SKM-1 treated with dmso at 0.1 percent for 144 hours (cell line): ENCODE measurements at regions not wholly inside any gene's neighbourhood (a gene's known extent, or its start where the extent isn't known, plus 50 kb on each side); places are given as distances from the start of the nearest gene placed in this dataset.
A peak's percentile ranks its signal among the peaks of the same experiment; 100 is the strongest.

Experiments used
- DNase-seq: peaks from one replicate; lab custom pipeline; 2025; ENCODE audit not compliant: unreplicated experiment; lab: John Stamatoyannopoulos, UW

DNA sequence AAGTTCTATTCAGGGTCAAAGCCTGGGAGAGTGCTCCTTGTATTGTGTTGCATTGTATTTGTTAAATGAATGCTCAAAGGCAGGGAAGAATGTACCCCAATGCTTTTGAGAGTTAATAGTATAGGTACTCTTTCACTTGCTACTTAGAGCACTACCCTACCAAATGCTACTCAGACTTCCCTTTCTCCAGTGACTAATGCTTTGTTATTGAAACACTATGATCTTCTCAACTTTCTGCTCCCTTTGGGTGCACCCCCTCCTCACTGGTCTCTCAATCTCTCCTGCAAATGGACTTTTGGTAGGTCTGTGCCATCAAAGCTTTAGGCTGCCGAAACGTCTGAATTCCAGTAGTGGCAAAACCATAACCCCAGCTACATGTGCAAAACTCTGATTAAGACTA, 177.7 kb upstream of the AHR start:
- DNase-seq, result peak; percentile 2

DNA sequence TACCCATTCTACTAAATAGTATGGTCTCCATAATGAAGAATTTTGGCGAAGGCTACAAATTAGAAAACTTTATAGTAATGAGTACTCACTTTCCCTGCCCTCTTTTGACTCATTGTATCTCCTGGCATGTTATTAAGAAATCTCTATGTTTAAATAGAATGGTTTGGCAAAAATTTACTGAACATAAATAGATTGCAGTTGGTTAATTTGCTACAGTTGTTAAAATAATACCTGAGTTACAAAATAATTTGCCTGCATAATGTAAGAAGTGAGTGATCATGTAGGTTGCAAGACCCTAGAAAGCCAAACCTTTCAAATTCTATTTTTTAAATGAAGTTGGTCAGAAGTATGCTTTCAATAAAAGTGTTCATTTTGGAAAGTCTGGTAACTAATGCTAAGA, 176.8 kb upstream of the AHR start:
- no peak for DNase-seq

DNA sequence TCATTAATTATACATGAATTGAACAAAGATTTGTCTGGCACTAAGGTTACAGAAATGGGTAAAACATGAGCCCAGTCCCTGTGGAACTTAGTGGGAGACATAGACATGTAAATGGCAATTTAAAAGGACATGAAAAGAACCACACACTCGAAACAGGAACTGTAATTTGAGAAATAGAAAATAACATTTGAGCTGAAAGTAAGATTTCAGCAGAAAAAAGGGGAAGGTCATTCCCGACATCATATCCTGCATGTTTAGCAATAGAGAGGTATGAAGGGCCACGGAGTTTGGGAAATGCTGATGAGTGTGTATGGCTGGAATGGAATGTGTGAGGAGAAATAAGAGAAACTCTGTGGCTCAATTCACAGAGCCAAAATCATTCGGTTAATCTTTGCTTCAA, 175.4 kb upstream of the AHR start:
- DNase-seq, result peak; percentile 84

DNA sequence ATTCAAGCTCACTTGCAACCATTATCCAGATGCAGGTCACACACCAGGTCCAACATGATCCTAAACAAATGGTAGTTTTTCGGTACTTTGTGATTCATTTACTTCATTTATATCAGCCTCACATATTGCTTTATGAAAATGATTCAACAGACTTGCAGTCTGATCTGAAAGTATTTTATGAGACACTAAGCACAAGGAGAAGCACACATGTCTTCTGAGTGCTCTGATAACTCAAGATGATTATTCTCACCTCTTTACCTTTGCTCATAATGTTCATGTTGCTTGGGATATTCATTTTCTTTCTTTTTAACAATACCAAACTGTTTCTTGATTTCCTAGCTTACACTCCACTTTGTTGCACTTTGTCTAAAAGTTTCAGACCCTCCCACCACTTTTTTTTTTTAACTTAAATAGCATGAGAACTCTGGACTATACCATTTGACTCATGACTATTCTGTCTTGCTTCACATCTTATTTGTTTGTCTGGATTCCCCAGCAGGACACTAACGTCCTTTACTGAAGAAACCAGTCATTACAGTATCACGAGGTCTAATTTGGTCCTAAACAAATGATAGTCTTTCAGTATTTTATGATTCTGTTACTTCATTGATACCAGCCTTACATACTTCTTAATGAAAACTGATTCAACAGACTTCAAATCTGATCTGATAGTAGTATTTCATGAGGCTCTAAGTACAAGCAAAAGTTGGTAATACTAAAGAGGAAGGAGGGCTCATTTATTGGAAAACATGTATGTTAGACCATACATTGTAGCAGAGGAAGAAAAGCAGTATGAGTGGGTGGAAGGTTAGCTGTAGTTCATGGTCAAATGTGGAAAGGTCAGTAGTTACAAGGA, 171.8 kb upstream of the AHR start:
- no peak for DNase-seq

DNA sequence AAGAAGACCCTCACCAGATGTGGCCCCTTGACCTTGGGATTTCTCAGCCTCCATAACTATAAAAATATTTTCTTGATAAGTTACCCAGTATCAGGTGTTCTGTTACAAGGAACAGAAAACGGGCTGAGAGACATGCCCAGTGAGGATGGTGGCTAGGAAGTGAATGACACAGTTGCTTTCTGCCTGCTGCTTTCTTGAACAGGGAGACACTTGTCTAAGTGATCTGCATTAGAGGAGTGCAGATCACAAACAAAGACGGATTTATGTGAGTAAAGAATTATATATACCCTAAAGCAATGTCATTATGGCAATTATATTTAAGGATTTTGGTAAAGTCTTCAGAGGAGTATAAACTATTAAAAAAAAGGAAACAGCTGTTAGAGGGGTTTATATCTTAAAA, 169.2 kb upstream of the AHR start:
- no peak for DNase-seq

DNA sequence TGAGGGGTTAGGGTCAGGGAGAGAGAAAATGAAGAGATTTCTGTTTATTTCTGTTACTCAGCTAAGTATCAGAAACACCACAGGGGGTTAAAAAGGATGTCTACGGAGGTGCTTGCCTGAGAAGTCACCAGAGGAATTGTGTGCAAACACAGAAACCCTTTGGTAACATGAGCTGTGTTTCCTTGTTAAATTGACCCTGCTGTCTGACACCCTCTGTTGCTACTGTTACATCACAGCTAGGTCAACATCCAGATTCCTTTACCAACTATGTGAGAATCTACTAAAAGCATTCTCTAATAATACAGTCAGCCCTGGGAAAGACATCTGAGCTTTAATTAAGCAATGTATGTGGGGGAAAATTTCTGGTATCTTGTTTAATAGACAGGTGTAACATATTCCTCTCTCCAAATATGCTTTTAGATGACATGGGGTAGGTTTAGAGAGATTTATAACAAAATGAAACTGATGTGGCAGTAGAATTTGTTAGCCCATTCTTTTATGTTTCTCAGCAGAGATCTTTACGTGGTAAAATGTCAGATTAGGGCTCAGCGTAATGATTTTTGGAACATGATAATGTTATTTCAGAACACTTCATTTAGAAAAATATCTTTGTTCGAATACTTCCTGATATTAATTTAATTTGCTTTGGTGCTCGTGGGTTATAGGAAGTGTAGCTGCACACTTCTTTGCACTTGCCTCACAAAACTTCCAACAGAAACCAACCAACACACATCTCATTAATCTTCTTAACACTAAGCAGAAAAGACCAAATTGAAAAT, 168.0 kb upstream of the AHR start:
- no peak for DNase-seq

DNA sequence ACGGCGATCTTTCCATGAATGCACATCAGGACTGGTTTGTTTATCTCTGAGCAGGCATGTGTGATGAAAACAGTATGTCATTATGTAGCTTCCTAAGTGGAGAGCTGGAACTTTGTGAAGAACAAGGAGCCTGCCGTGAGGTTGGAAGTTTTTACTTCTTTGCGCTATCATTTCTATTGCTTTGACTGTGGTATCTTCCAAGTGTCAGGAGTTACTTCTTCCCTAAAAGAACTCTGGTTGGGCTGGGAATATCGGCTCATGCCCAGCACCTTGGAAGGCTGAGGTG, 167.4 kb upstream of the AHR start:
- no peak for DNase-seq

DNA sequence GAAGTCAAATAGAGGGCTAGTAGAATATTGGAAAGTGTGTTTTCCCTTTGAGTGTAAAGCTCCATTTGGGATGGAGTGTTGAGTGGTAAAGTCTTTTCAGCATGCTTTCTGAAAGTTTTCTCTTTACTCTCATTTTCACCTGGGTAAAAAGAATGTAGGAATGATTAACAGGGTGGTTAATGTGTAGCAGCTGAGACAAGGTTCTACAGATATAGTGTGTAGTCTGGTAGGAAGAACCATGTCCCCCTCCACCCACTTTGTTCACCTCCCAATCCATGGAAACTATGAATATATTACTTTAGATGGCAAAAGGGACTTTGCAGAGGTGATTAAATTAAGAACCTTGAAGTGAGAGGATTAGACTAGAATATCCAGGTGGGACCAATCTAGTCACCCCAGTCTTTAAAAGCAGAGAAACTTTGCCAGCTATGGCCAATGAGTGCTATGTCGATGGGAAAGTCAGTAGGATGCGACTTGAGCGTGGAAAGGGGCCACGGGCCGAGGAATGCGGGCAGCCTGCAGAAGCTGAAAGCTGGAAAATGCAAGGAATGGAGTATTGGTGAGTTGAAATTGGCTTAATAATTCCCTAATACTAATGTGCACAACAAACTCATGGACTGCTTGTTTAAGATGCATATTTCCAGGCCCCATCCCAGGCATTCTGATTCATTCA, 166.3 kb upstream of the AHR start:
- no peak for DNase-seq

DNA sequence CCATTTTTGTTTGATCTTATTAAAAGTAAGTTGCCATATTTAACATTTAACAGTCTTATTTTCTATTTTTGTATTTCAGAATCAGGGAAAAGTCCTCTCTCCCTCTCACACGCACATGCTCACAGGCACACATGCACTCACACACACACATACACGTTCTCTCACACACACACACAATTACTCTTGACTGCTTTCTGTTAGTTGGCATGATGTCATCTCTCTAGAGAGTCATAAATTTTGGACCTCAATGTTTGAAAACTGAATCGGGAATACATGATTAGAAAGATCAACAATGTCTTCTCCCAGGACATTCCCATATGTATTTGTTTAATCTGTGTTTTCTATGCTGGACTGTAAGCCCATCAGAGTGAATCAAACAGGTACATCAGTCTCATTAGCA, 165.7 kb upstream of the AHR start:
- no peak for DNase-seq

DNA sequence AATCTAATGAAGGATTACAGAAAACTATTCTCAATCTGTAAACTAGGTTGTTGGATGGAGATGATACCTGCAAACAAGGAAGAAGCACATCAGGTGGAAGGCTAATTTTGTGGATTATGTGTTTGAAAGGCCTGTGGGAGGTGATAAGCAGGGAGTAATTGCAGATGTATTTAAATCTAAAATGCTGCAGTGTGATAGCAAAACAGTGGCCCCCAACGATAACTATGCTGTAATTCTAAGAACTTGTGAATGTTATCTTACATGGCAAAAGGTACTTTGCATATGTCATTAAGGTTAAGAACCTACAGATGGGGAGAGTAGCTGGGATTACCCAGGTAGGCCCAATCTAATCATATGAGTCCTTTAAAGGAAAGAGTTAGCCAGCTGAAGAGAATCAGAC, 164.5 kb upstream of the AHR start:
- no peak for DNase-seq

DNA sequence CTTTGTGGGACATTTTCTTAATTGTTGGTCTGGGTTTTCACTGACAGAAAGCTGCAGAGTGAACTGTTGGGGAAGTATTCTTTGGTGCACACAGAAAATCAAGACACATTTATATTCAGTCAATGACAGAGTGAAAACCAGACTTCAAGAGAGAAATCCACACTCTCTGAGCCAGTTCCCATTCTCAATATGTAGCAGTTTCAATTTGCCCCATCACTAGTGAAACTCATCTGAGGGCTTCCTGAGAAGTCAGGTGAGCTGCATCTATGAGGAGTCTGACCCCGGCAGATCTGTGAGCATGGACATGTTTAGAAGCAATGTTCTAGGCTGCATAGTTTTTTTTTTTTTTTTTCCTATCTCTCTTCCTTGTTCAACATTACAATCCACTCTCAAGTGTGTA, 163.7 kb upstream of the AHR start:
- no peak for DNase-seq

DNA sequence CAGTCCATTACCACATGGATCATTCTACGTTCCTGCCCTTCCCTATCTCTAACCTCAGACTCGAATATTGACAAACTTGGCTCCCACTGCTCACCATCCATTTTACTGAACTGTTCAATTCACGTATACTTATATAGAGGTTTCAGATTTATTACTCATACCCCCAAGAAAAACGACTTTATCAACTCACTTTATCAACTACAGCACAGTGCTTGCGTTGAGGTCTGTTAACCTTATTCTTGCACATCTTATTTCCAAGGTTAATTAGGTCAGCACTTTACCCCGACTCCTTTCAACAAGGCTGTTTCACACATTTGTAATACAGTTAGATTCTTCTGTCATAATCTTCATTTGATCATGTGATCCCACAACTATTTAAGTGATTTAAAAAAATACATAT, 162.3 kb upstream of the AHR start:
- DNase-seq, result no peak

DNA sequence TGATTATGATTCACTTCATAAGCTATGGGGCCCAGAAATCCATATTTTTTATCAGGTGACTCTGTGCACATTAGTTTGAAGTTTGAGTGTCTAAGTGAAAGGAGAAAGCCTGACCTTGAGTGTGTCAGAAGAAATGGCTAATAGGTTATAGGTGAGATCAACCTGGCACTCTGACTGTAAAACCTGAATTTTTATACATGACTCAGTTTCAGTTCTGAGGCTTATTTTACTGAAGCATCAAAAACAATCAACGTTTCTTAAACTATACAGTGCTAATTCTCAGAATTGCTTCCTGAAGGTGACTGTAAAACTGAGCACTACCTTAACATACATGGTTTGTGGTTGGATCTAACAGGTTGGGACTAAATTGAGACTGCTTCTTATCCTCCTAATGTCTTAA, 159.4 kb upstream of the AHR start:
- no peak for DNase-seq

DNA sequence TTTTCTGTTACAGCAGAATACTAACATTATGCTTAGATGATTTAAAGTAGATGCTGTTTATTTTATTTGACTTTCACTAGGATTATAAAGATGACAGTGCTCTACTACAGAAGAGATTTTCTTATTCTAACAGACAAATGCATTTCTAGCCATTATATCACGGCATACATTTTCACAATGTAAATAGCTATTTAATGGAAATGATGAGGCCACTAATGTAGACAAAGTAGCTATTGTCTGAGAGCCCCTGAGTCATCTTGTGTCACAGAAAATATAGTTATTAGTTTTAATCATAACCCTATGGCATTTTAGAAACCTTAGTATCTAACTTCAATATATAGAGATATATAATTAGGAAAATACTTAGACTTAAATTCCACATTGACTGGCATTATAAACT, 158.0 kb upstream of the AHR start:
- DNase-seq, result no peak

DNA sequence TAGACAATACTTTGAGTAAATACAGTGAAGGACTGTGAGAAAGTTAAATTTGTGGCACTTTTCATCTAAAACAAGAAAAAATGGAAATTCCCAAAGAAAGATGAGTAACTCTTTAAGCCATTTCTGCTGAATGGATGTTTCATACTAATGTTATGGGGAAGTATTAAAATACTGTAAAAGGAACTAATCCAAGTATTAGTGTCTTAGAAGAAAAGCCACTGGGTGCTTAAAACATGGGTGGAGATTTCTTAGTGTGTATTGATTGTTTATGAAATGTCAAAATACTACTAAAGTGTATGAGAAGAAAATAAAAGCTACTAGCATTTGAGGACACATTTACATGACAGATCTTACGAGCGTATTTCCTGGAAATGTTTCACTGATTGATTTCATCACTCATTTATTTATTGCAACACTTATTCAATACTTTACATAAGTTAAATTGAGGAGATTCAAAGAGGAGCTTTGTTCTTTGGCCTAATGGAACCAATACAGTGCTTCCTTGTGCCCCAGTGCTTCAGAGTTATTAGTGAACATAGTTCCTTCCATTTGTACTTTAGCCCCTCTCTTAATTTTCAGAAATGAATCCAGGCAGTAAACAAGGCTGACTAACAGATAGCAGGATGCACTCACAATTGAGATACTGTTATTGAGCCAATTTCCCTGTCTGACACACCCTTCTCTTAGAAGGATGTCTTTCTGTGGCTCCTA, 155.5 kb upstream of the AHR start:
- DNase-seq, result no peak

DNA sequence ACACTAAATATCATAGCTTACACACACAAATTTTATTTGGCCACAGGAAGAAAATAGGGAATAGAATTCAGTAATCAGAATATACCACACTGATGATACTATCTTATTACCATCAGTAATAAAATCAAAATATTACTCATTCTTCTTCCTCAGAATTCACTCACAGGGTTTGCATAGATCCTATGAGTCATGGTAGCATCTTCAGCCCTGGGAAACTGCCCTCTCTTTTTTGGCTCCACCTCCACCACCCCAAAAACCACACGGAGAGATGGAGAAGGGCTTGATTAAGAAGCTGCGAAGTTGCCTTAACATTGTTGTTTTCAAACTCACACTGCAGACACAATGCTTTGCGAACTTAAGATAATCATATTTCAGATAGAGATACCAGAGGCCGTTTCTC, 154.1 kb upstream of the AHR start:
- no peak for DNase-seq

DNA sequence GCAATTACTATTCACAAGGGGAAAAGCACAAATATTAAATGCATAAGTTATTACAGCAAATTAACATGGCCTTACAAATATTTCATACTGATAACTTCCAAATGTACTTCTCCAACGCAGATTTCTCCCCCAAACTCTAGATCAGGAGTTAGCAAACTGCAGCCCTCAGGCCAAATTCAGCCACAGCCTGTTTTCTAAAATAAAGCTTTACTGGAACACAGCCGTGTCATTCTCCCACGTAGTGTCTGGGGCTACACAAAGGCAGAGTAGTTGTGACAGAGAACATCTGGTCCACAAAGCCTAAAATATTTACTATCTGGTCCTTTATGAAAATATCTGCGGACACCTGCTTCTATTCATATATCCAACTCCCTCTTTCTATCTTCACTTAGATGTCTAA, 151.8 kb upstream of the AHR start:
- DNase-seq, result no peak

DNA sequence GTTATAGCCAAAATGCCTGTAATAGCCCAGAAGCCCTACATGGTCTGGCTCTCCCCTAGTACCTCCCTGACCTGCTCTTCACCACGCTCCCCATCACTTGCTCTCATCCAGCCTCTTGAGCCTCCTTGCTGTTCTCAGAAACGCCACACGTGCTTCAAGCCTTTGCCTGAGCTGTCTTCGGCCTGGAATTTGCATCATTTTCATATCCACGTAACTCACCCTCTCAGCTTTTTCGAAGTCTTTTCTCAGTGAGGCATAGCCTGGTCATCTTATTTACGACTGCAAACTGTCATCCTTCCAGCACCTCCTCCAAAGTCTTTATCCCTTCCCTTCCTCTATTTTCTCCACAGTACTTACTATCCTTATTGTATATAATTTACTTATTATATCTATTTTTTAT, 151.0 kb upstream of the AHR start:
- no peak for DNase-seq

DNA sequence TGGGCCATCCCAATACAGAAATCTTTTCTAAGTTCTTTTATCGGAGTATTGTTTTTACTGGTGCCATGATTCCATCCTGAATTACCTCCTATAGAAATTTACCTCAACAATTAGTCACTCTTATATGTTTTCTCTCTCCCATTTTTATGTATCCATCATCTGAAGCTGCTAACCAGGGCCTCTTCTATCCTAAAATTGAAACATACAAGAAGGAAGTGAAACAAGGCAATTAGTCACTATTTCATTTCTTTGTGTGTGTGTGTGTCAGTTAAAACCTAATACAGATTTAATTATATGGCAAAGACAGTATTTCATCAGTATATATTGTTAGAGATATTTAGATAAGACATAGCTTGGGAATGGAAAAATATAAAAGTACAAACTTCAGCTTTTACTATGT, 148.4 kb upstream of the AHR start:
- peak; percentile 22 for DNase-seq

DNA sequence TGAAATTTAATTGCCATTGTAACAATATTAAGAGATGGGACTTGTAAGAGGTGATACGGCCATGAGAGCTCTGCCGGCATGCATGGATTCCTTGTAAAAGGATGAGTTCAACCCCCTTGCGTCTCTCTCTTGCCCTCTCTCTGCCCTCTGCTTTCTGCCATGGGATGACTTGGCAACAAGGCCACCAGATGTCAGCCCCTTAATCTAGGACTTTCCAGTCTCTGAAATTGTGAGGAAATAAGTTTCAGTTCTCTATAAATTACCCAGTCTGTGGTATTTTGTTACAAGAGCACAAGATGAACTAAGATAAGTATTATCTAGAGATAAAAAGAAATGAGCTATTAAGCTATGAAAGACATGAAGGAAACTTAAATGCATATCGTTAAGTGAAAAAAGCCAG, 145.7 kb upstream of the AHR start:
- DNase-seq, result peak; percentile 57

DNA sequence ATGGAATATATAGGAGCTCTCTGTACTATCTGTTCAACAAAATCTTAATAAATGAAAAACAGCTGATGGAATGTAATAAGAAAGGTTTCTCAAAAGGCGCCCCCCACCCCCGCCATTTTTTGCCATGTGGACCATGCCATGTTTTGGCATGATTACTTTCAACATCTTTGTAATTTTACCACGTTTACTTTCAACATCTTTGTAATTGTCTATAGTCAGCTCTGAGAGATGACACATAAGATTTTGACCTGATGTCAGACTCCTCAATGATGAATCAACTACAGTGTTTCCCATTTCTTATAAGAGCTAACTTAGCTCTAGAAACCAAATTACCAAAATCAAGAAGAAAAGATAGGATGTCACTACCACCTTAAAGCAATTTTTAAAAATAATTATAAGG, 144.9 kb upstream of the AHR start:
- no peak for DNase-seq

DNA sequence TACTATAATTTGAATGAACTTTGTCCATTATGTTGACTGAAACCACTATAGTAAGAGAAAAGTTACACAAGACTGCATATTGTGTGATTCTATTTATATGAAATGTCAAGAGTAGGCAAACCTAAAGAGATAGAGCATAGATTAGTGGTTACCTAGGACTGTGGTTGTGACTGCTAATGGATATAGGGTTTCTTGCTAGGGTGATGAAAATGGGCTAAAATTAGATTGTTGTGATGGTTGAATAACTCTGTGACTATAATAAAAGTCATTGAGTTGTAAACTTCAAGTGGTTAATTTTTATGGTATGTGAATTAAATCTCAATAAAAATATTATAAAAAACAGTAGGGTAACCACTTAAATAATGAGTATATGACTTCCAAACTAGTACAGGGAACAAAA, 142.9 kb upstream of the AHR start:
- no peak for DNase-seq
